NOMO-1 treated with DMSO at 0.1 percent for 48 hours (cell line): ENCODE measurements at regions not wholly inside any gene's neighbourhood (a gene's known extent, or its start where the extent isn't known, plus 50 kb on each side); places are given as distances from the start of the nearest gene placed in this dataset.

ENCODE experiments used
- DNase-seq: peaks from one replicate; lab custom pipeline; 2025; ENCODE audit not compliant: unreplicated experiment; lab: John Stamatoyannopoulos, UW

DNA sequence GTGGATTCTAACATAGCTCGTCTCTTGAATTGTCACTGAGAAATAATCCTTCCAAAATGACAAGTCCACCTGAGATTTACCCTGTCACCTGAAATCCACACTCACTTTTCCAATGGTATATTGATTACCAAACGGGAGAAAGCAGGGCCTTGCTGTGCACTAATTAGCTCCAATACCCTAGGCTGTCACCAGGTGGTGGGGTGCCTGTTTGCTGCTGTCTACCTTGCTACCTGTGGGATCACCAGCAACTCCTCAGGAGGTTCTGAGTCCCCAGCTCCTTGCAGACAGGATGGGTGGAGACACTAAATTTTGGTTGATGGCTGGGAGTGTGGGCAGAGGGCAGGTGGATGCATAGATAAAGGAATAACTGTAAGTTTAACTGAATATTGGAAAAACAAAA lies 237.2 kb upstream of the ZNF32 start:
- no peak for DNase-seq

- no peak for DNase-seq
These were observed 236.6 kb upstream of the ZNF32 start for GRCh38 chr10:43885252-43885651.

- DNase-seq: no peak
These were observed 235.9 kb upstream of the ZNF32 start for GRCh38 chr10:43884501-43885105.

GRCh38 chr10:43882711-43883110 lies 234.0 kb upstream of the ZNF32 start:
- DNase-seq: no peak

- no peak for DNase-seq
These were observed 233.0 kb upstream of the ZNF32 start for GRCh38 chr10:43881657-43882056.

- no peak for DNase-seq
These were observed 231.5 kb upstream of the ZNF32 start for GRCh38 chr10:43880160-43880559.

GRCh38 chr10:43879742-43880141 lies 231.1 kb upstream of the ZNF32 start:
- no peak for DNase-seq

- DNase-seq: no peak
These were observed 230.5 kb upstream of the ZNF32 start for GRCh38 chr10:43879162-43879561.

DNA sequence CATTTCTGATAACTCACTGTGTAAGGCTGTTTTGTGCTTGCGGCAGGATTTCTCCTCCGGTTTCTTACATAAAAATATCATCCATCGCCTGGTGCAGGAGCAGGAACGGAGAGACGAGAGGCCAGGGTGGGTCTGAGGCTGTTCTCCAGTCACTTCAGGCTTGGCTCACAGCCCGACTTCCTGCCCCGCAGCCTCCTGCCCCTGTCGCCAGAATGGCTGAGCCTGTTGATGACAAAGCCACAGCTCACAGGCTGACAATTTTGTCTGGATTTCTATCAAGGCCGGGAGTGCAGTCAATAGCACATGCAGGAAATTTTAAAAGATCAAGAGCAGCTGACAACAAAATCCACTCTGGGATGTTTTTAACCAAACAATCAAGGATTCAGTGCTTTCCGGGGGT lies 229.7 kb upstream of the ZNF32 start:
- no peak for DNase-seq

GRCh38 chr10:43876976-43877375 lies 228.3 kb upstream of the ZNF32 start:
- DNase-seq: no peak

- DNase-seq: no peak
These were observed 226.3 kb upstream of the ZNF32 start for GRCh38 chr10:43874984-43875383.

DNA sequence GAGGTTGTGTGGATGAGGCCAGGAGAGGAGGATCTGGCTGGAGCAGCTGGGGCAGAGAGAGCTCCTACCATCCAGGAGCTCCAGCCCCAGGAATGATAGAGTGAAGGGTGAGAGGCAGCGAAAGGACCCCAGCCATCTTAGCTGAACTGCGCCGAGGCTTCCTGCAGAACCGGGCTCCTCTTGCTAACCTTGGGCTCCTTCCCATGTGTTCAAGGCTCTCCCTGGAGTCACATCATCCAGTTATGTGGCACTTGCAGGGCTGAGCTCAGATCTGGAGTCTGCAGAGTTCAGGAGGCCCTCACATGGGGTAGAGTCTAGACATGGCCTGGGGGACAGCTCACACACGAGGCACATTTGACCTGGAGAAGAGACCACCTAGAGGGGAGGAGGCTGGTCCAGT lies 225.0 kb upstream of the ZNF32 start:
- DNase-seq: no peak

GRCh38 chr10:43872644-43873043 lies 224.0 kb upstream of the ZNF32 start:
- no peak for DNase-seq

- DNase-seq: no peak
These were observed 222.9 kb upstream of the ZNF32 start for GRCh38 chr10:43871545-43871944.

DNA sequence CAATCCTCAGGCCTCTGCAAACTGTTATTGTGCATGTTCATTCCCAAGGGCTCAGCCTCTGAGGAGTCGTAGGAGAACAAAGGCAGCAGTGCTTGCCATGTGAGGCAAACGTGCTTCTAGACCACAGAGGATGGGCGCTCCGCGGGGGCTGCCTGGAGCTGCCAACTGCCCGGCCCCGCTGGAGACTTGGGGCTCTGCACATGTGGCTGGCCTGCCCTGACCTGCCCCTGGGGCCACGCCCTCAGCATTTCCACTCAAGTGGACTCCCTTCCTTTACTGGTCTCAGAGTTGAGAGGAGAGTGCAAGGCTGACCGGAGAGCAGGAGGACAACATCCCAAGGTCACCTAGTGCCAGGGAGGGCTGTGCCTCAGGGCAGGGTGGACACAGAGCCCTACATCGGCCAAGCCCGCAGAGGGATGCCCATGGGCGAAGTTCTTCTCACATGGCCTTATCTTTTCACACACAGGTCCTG lies 222.3 kb upstream of the ZNF32 start:
- no peak for DNase-seq

DNA sequence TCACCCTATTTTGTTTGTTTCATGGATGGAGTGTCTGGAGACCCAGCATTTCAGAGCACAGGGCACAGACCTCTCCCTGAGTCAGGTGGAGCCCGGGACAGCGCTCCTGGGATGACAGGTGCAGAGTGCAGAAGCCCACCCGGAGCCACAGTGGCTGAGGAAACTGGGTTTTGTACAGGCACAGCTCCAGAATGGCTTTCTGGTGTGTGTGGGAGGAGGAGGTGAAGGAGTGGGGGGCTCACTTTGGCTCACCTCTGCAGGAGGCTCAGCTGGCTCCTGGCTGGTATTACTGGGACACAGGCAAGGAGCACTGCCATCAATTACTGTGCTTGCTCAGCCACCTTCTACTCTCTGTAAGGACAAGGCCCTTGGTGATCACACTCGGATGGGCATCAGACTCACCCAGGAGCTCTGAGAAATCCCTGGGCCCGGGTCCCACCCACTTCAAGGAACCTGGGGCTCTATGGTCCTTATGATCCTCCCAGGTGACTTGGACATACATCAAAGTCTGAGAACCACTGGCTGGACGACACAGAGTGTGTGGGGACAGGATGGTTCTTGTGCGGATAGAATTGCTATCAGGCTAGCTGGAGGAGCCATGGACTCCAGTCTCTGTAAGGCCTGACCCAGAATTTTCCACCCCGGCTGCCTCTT lies 221.1 kb upstream of the ZNF32 start:
- DNase-seq: no peak

GRCh38 chr10:43868952-43869351 lies 220.3 kb upstream of the ZNF32 start:
- no peak for DNase-seq

- DNase-seq: no peak
These were observed 219.2 kb upstream of the ZNF32 start for GRCh38 chr10:43867667-43868565.

GRCh38 chr10:43867113-43867512 lies 218.4 kb upstream of the ZNF32 start:
- no peak for DNase-seq

DNA sequence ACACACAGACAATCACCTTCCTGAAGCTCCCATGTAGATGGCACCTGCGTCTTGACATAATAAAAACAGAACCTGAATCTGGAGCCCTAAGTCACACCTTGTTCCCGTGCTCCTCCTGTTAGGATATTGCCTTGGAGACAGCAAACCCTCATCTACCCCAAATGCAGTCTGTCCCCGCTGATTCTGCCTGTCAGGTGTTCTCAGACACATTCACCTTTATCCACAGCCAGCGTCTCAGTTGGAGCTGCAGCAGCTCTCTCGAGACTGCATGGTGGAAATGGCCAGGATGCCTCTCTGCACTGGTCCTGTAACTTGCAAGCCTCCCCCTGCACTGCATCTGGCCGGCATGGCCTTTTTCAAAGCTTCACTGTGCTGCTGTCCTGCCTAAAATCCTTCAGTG lies 218.0 kb upstream of the ZNF32 start:
- no peak for DNase-seq

- no peak for DNase-seq
These were observed 216.8 kb upstream of the ZNF32 start for GRCh38 chr10:43865265-43866135.
